NCI-H510A (cell line): ENCODE measurements at regions not wholly inside any gene's neighbourhood (a gene's known extent, or its start where the extent isn't known, plus 50 kb on each side); places are given as distances from the start of the nearest gene placed in this dataset.
"Not testable (repeated sequence)": the region's sequence is repeated elsewhere in the genome, so short reads cannot be mapped to it uniquely, and the experiment has no call there.

Experiments used
- DNase-seq: peaks from one replicate; lab custom pipeline; 2025; lab: John Stamatoyannopoulos, UW

DNA sequence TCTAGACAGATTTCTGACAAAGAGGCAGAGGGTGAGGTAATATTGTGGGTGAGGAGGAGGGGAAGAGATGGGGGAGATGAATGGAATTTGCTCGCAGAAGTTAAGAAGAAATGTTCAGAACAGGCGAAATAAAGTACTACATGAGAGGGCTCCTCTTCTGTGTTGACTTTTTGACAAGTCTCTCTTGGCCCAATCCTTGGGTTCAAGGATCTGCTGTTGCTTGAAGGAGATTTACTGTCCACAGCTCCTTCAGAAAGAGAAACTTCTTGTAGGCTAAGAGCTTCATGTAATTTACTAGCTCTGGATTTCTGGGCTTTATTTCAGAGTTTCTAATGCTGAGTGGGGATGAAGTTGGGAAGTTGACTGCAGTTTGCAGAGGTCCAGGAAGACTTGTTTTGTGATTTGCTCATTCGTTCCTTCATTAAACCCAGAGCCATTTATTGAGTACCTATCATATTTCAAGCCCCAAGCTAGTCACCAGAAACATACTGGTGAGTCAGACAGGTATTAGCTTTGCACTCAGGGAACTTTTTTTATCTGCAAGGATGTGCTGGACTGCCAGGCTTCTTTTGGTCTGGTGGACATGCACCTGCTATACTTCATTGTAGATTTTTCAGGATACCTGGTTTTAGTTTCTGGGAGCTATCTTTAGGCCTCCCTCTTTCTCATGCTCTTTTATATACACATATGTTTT, 402.9 kb upstream of the CLINT1 start:
- no peak for DNase-seq

GRCh38 chr5:158256096-158256495, 397.2 kb upstream of the CLINT1 start:
- DNase-seq: no peak

GRCh38 chr5:158255609-158256008, 396.7 kb upstream of the CLINT1 start:
- DNase-seq: no peak

DNA sequence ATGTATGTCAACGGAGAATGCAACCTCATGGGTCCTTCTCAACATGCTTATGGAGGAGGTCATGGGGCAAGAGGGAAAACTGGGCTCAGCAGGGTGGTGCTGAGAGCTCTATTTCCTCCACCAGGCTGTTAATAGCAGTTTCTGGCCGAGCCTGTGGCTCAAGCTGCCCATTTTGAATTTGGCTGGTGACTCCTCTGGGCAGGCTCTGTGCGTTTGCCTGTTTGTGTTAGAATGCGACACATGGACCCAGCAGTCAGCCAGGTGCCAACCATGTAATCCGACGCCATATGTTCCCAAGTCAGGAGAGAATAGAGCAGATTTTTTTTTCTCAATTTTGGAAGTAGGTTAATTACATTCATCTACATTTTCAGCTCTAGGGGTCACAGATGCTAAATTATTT, 387.7 kb upstream of the CLINT1 start:
- no peak for DNase-seq

- no peak for DNase-seq
These were observed 386.6 kb upstream of the CLINT1 start for GRCh38 chr5:158245513-158245912.

DNA sequence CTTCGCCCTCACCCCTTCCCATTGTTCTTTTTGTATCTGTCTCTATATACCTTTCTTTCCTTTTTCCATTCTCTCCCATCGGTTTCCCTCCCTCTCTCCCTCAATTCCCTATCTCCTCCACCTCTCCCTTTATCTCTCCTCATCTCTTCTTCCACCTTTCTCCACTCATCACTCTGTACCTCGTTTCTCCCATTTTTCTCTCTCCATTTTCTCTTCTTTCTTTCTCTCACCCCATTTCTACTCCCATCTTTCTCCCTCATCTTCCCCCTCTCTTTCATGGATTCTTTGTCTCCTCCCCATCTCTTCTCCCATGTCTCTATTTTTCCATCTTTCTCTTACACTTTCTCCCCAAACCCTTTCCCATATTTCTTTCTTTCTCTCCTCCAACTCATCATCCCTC, 385.9 kb upstream of the CLINT1 start:
- no peak for DNase-seq

DNA sequence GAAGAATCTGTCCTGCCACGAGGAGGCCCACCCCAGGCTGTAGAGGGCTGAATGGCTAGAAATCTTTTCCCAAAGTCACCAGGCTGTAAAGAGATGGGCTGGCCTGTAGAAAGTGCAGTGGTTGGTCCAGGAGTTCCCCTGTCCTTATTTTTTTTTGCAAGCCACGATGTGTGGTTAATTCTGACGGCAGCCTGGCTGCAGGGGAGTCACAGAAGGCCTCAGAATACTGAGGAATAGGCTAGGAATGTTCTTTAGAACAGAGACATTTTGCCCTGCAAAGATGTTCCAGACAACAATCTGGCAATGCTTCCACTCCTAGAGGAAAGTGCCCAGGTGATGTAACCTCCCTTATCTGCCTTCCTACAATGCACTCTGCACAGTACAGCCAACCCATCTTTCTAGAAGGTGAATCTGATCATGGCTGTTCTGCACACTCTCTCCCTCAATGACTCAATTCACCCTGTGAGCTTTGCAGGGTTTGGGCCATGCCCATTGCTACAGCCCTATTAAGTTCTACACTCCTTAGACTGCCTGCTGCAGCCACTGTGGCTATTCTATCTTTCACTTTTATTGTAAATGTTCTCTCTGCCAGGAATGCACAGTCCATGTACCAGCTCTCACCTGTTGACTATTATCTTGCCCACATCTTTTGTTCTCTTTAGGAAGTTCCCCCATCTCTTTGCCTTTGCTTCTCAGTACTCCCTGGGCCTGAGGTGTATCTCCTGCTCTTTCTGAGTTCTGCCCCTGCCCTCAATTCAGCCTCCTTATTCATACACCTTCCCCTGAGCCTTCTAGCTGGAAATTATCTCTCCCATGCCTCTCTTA, 377.8 kb upstream of the CLINT1 start:
- no peak for DNase-seq

- DNase-seq: no peak
These were observed 376.2 kb upstream of the CLINT1 start for GRCh38 chr5:158235159-158235547.

DNA sequence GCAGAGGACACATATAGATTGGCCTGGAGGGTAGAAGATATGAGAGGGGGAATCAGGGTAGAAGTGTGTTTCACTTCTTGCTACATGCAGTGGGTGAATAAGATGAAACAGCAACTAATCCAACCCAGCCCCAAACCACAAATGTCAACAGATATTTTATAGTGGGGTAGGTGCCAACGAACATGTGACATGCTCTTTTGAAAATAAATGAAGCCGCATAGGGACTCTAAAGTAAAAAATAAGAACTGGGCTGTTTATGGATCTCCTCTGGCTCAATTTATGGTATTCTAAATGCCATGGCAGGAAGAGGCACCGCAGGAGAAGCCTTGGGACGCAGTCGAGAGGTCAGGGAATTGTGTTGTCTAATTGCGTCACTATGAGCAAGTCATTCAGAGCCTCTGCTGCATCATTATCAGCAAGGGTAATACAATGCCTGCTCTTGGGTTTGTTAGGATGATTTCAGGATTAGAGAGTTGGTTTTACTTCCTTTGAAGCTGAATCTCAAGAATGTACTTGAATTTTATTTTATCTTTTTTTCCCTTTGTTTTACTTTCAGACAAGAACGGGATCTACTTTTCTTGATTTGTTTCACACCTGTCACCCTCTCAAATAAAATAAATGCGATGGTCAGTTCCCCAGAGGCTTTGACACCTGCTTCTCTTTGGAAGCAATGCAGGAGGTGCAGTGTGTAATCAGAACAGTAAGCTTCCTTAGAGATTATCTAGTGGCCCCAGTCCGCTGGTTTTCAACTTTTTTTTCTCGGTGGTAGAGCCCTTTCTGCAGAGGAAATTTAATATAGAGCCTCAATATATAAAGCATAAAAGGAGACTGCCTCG, 375.6 kb upstream of the CLINT1 start:
- no peak for DNase-seq

DNA sequence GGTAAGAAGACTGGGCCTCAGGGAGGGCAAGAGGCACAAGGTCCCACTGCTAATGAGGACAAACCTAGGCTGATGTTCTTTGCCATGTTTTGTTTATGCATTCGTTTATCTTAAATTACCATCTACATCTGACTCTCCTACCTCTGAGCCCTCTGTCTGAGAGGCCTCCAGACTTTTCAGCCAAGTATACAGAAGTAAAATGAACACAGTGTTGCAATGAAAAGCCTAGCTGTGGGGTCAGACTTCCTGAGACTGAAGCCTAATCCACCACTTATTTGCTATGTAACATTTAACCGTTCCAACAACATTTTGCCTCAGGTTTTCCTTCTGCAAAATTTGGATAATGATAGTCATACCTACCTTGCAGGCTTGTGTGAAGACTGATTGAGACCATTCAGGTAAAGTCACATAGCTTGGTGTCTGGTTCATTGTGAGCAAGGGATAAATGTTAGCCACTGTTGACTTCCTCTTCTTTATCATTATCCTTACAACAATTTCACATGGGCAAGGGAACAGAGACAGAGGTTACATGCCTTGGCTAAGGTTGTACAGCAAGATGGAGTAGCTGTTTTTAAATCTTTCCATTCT, 374.9 kb upstream of the CLINT1 start:
- no peak for DNase-seq

- DNase-seq: not testable (repeated sequence)
These were observed 368.4 kb upstream of the CLINT1 start for GRCh38 chr5:158227314-158227713.

DNA sequence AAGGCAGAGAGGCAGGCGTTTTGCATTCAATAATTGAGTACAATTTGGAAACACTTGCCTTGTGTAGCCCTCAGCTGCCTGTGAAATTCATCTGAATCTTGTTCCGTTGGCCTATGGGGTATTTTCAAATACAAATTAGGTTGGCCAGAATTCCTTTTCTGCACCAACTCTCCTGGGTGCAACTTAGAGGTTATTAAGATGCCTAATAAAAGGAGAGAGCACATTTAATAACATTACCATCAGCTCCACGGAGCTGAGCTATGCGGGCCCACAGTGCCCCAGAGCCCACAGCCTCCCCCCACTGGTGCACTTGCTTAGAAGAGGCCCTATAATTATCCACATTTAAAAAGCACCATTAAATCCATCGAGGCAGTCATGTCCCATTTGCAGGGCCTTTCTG, 367.6 kb upstream of the CLINT1 start:
- no peak for DNase-seq

GRCh38 chr5:158224253-158224652, 365.3 kb upstream of the CLINT1 start:
- no peak for DNase-seq

DNA sequence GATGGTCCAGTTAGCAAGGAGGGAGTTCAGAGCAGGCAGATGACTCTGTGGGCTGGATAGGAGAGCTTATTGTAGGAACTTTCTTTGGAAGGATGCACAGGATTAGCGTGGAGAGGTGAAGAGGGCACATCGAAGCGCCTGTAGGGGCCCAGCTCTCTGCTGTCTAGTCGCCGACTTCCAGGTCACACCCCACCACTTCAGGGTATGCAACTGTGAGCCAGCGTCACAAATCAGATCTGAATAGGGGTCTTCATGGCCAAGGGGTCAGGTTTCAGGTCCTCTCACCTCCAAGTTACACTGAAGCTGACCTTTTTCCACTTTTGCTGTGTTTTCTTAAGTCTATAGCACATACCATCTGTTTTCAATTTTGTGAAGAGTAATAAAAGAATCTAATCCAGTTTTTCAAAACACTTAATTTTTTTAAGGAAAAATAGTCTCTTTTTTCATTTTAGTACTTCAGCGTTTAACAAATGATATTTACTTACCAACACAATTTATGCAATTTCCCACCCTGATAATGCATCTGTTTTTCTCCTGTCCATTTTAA, 364.2 kb upstream of the CLINT1 start:
- no peak for DNase-seq

- no peak for DNase-seq
These were observed 354.0 kb upstream of the CLINT1 start for GRCh38 chr5:158212917-158213316.

DNA sequence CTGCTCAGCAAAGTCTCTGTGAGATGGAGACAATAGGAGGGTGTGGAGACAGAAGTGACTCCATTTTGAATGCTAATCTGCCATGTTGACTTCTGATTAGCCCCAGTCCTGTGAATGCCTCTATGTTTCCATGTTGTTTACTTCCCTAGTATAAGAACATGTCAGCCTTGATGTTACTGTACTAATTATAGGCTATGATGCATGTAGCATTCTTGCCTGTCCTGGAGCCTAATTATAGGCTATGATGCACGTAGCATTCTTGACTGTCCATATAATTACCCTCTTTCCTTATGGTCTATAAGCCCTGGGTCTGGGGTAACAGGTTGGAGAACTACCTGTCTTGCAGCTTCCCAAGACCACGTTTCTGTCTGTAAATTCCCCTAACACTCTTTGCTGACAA, 353.3 kb upstream of the CLINT1 start:
- DNase-seq: no peak

DNA sequence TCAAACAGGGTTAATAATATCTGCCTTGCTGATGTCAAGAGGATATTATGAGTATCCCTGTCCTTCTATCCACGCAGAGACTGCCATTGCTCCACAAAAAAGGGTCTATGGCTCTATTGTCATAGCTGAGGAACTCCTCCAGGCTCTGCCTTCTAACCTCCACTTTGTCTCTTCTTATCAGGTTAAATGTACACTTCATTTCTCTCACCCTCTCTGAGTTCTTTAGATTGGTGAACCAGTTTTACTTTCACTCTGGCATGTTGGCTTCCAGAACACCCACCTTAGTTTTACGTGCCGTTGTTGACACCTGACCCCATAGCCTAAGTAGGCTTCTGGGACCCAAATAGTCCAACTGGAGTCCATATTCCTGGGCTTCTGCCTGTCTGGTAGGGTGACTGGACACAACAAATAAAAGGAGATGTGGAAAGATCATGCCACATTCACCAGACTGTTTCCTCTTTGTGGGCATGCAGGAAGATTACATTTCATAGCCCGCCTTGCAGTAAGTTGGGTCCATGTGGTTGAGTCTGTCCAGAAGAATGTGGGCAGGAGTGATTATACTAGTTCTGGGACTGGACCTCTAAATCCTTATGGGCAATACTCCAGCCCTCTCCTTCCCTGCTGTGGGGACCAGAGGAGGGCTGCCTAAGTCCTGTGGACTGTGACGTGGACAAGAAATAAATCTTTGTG, 350.4 kb upstream of the CLINT1 start:
- no peak for DNase-seq

DNA sequence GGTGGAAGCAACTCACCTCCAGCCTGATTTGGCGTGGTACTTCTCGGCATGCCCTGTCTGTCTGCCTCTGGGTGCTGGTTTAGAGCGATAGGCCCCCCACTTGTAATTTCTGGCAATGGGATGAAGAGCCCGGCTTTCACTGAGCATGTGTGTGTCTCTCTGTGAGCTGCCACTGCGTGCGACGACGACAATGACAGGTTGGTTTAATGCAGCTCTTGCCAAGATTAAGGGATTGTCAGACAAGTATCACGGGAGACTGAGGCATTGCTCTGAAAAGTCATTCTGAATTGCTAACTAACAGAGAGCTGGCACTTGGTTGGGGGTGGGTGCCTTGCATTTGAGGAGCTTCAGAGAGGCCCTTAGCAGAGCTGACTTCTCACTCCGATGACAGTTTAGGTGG, 348.8 kb upstream of the CLINT1 start:
- DNase-seq: no peak

DNA sequence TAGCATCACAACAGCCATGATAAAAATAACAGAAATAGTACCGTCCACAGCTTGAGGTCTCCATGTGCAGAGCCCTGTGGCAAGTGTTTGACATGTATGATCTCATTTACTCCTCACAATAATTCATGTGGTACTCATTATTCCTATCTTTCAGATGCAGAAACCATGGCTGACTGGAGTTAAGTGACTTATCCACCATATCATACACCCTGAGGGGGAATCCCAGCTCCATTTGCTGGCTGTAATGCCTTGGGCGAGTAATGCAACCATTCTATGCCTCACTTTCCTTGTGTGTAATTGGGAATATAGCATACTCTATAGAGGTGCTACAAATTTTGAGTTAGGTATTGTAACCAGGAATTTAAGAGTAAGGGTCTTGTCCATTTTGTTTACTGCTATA, 347.0 kb upstream of the CLINT1 start:
- no peak for DNase-seq

- no peak for DNase-seq
These were observed 344.3 kb upstream of the CLINT1 start for GRCh38 chr5:158203261-158203660.

GRCh38 chr5:158202801-158203200, 343.9 kb upstream of the CLINT1 start:
- DNase-seq: no peak
